Brain microvascular endothelial cell (primary cell): ENCODE measurements at regions not wholly inside any gene's neighbourhood (a gene's known extent, or its start where the extent isn't known, plus 50 kb on each side); places are given as distances from the start of the nearest gene placed in this dataset.

Source experiments
- DNase-seq: peaks from one replicate; pipeline ENCODE4 v3.0.0-alpha.2; 2020
- H3K27ac ChIP-seq: fragments of 250-450 bp; sonication (Bioruptor Pico); 2 replicates; pipeline ENCODE4 v1.5.1; 2020; ENCODE audit warnings: mild to moderate bottlenecking, moderate library complexity
- H3K27me3 ChIP-seq: fragments of 250-450 bp; sonication (Bioruptor Pico); replicated peaks from 2 replicates; pipeline ENCODE4 v1.5.1; 2020; ENCODE audit warnings: mild to moderate bottlenecking
- H3K36me3 ChIP-seq: fragments of 250-450 bp; sonication (Bioruptor Pico); replicated peaks from 2 replicates; pipeline ENCODE4 v1.5.1; 2020; ENCODE audit warnings: mild to moderate bottlenecking
- H3K4me3 ChIP-seq: 2 replicates; pipeline ENCODE4 v1.5.1; 2011; ENCODE audit warnings: low read depth, mild to moderate bottlenecking, control low read depth, low read length, moderate library complexity
- CTCF ChIP-seq: IDR thresholded peaks from 2 replicates; pipeline ENCODE4 v1.5.1; 2011; ENCODE audit warnings: low read depth, mild to moderate bottlenecking, moderate library complexity, low read length, control low read depth, inconsistent platforms; ENCODE audit errors: missing control alignments
- in situ Hi-C: cut with HindIII; loops from 2 replicates; pipeline ENCODE4 v1.10.0; 2017; ENCODE audit warnings: low sequenced_read_pairs, low pct_ligation_motif_present

GRCh38 chr4:83716874-83717273, 181.0 kb downstream of the GPAT3 start:
- H3K27me3 ChIP-seq = no peaks in the 10 kb centered on the region
- TF ChIP-seq CTCF = no peak
- DNase-seq = no peak
- H3K4me3 ChIP-seq = no peak overlapping the region
- H3K27ac ChIP-seq = no peak overlapping the region
- in situ Hi-C loops = no loop called here
- no peaks in the 10 kb centered on the region for H3K36me3 ChIP-seq

GRCh38 chr4:83712890-83713289, 177.0 kb downstream of the GPAT3 start:
- Histone ChIP-seq H3K27me3 (no peaks in the 10 kb centered on the region), H3K27ac (no peak overlapping the region), H3K36me3 (no peaks in the 10 kb centered on the region), H3K4me3 (no peak overlapping the region)
- in situ Hi-C loops = no loop called here
- TF ChIP-seq CTCF = no peak
- no peak for DNase-seq

- H3K36me3 ChIP-seq = no peaks in the 10 kb centered on the region
Observed at GRCh38 chr4:83709627-83710026, 173.7 kb downstream of the GPAT3 start.

GRCh38 chr4:83708500-83709175, 172.7 kb downstream of the GPAT3 start:
- TF ChIP-seq CTCF = no peak
- in situ Hi-C loops = no loop called here

More at GRCh38 chr4:83709627-83710026, 173.7 kb downstream of the GPAT3 start:
- TF ChIP-seq CTCF = no peak
- Histone ChIP-seq H3K4me3 (no peak overlapping the region), H3K27ac (no peak overlapping the region), H3K27me3 (no peaks in the 10 kb centered on the region)
- no peak for DNase-seq
- in situ Hi-C loops = no loop called here

GRCh38 chr4:83704786-83705185, 168.9 kb downstream of the GPAT3 start:
- no peak for DNase-seq
- in situ Hi-C loops = no loop called here
- H3K4me3 ChIP-seq = no peak overlapping the region
- no peak overlapping the region for H3K27ac ChIP-seq
- H3K36me3 ChIP-seq = no peaks in the 10 kb centered on the region
- H3K27me3 ChIP-seq = no peaks in the 10 kb centered on the region
- no peak for TF ChIP-seq CTCF

More at GRCh38 chr4:83708500-83709175, 172.7 kb downstream of the GPAT3 start:
- Histone ChIP-seq H3K4me3 (no peak overlapping the region), H3K27me3 (no peaks in the 10 kb centered on the region), H3K27ac (no peak overlapping the region), H3K36me3 (no peaks in the 10 kb centered on the region)
- DNase-seq = no peak

GRCh38 chr4:83703752-83704151, 167.8 kb downstream of the GPAT3 start:
- no peak for TF ChIP-seq CTCF
- Histone ChIP-seq H3K4me3 (no peak overlapping the region), H3K27me3 (no peaks in the 10 kb centered on the region), H3K27ac (no peak overlapping the region), H3K36me3 (no peaks in the 10 kb centered on the region)
- no peak for DNase-seq
- in situ Hi-C loops = no loop called here
